ENCODE measurements at regions not wholly inside any gene's neighbourhood (a gene's known extent, or its start where the extent isn't known, plus 50 kb on each side); places are given as distances from the start of the nearest gene placed in this dataset.

- H3K27me3 ChIP-seq (ENCODE audit: insufficient read depth, low read length), result no peaks in the 10 kb centered on the region
- no peaks in the 10 kb centered on the region for H3K9me3 ChIP-seq (ENCODE audit: low read depth, low read length)
- H3K4me1 ChIP-seq (ENCODE audit: insufficient read depth, low read length), result no peaks in the 10 kb centered on the region
- H3K4me3 ChIP-seq (ENCODE audit: low read length), result no peak overlapping the region
These were observed 182.4 kb downstream of the DLL1 start for GRCh38 chr6:170108456-170108855.

- Histone ChIP-seq H3K9me3 (ENCODE audit: low read depth, low read length) (no peaks in the 10 kb centered on the region), H3K27me3 (ENCODE audit: insufficient read depth, low read length) (no peaks in the 10 kb centered on the region), H3K4me1 (ENCODE audit: insufficient read depth, low read length) (no peaks in the 10 kb centered on the region), H3K4me3 (ENCODE audit: low read length) (no peak overlapping the region)
These were observed 183.2 kb downstream of the DLL1 start for GRCh38 chr6:170107606-170108222.

- Histone ChIP-seq H3K9me3 (ENCODE audit: low read depth, low read length) (no peaks in the 10 kb centered on the region), H3K27me3 (ENCODE audit: insufficient read depth, low read length) (no peaks in the 10 kb centered on the region), H3K4me3 (ENCODE audit: low read length) (no peak overlapping the region), H3K4me1 (ENCODE audit: insufficient read depth, low read length) (no peaks in the 10 kb centered on the region)
These were observed 183.9 kb downstream of the DLL1 start for GRCh38 chr6:170106906-170107525.

- no peaks in the 10 kb centered on the region for H3K9me3 ChIP-seq (ENCODE audit: low read depth, low read length)
- H3K4me1 ChIP-seq (ENCODE audit: insufficient read depth, low read length), result no peaks in the 10 kb centered on the region
- no peaks in the 10 kb centered on the region for H3K27me3 ChIP-seq (ENCODE audit: insufficient read depth, low read length)
- H3K4me3 ChIP-seq (ENCODE audit: low read length), result no peak overlapping the region
These were observed 188.0 kb downstream of the DLL1 start for GRCh38 chr6:170102582-170103481.

- H3K27me3 ChIP-seq (ENCODE audit: insufficient read depth, low read length), result no peaks in the 10 kb centered on the region
- H3K9me3 ChIP-seq (ENCODE audit: low read depth, low read length), result no peaks in the 10 kb centered on the region
- no peak overlapping the region for H3K4me3 ChIP-seq (ENCODE audit: low read length)
- no peaks in the 10 kb centered on the region for H3K4me1 ChIP-seq (ENCODE audit: insufficient read depth, low read length)
These were observed 188.8 kb downstream of the DLL1 start for GRCh38 chr6:170102038-170102437.

GRCh38 chr6:170101281-170102035 lies 189.4 kb downstream of the DLL1 start:
- Histone ChIP-seq H3K27me3 (ENCODE audit: insufficient read depth, low read length) (no peaks in the 10 kb centered on the region), H3K4me3 (ENCODE audit: low read length) (no peak overlapping the region), H3K9me3 (ENCODE audit: low read depth, low read length) (no peaks in the 10 kb centered on the region), H3K4me1 (ENCODE audit: insufficient read depth, low read length) (no peaks in the 10 kb centered on the region)

GRCh38 chr6:170100046-170100445 lies 190.8 kb downstream of the DLL1 start:
- Histone ChIP-seq H3K4me1 (ENCODE audit: insufficient read depth, low read length) (no peaks in the 10 kb centered on the region), H3K4me3 (ENCODE audit: low read length) (no peak overlapping the region), H3K27me3 (ENCODE audit: insufficient read depth, low read length) (no peaks in the 10 kb centered on the region), H3K9me3 (ENCODE audit: low read depth, low read length) (no peaks in the 10 kb centered on the region)

- no peak overlapping the region for H3K4me3 ChIP-seq (ENCODE audit: low read length)
These were observed 191.5 kb downstream of the DLL1 start for GRCh38 chr6:170099387-170099786.

GRCh38 chr6:170098428-170099170 lies 192.3 kb downstream of the DLL1 start:
- H3K27me3 ChIP-seq (ENCODE audit: insufficient read depth, low read length), result no peaks in the 10 kb centered on the region
- no peak overlapping the region for H3K4me3 ChIP-seq (ENCODE audit: low read length)
- no peaks in the 10 kb centered on the region for H3K4me1 ChIP-seq (ENCODE audit: insufficient read depth, low read length)
- no peaks in the 10 kb centered on the region for H3K9me3 ChIP-seq (ENCODE audit: low read depth, low read length)

More at GRCh38 chr6:170099387-170099786, 191.5 kb downstream of the DLL1 start:
- H3K9me3 ChIP-seq (ENCODE audit: low read depth, low read length), result no peaks in the 10 kb centered on the region
- H3K27me3 ChIP-seq (ENCODE audit: insufficient read depth, low read length), result no peaks in the 10 kb centered on the region
- H3K4me1 ChIP-seq (ENCODE audit: insufficient read depth, low read length), result no peaks in the 10 kb centered on the region

- Histone ChIP-seq H3K4me1 (ENCODE audit: insufficient read depth, low read length) (no peaks in the 10 kb centered on the region), H3K27me3 (ENCODE audit: insufficient read depth, low read length) (no peaks in the 10 kb centered on the region), H3K4me3 (ENCODE audit: low read length) (no peak overlapping the region), H3K9me3 (ENCODE audit: low read depth, low read length) (no peaks in the 10 kb centered on the region)
These were observed 193.1 kb downstream of the DLL1 start for GRCh38 chr6:170097505-170098427.

GRCh38 chr6:170096803-170097504 lies 193.9 kb downstream of the DLL1 start:
- Histone ChIP-seq H3K4me1 (ENCODE audit: insufficient read depth, low read length) (no peaks in the 10 kb centered on the region), H3K9me3 (ENCODE audit: low read depth, low read length) (no peaks in the 10 kb centered on the region), H3K27me3 (ENCODE audit: insufficient read depth, low read length) (no peaks in the 10 kb centered on the region), H3K4me3 (ENCODE audit: low read length) (no peak overlapping the region)

GRCh38 chr6:170096191-170096802 lies 194.6 kb downstream of the DLL1 start:
- no peak overlapping the region for H3K4me3 ChIP-seq (ENCODE audit: low read length)
- H3K27me3 ChIP-seq (ENCODE audit: insufficient read depth, low read length), result no peaks in the 10 kb centered on the region
- no peaks in the 10 kb centered on the region for H3K4me1 ChIP-seq (ENCODE audit: insufficient read depth, low read length)

More at GRCh38 chr6:170096191-170096802, 194.6 kb downstream of the DLL1 start:
- no peaks in the 10 kb centered on the region for H3K9me3 ChIP-seq (ENCODE audit: low read depth, low read length)

Measured in mononuclear cell (primary cell).